AG10803 (cell line): ENCODE measurements at regions not wholly inside any gene's neighbourhood (a gene's known extent, or its start where the extent isn't known, plus 50 kb on each side); places are given as distances from the start of the nearest gene placed in this dataset.
"Not testable (repeated sequence)": the region's sequence is repeated elsewhere in the genome, so short reads cannot be mapped to it uniquely, and the experiment has no call there.

ENCODE experiments used
- DNase-seq: peaks from one replicate; pipeline ENCODE4 v3.0.0; 2010; ENCODE audit warnings: low read depth
- H3K4me3 ChIP-seq: 2 replicates; pipeline ENCODE4 v1.5.1; 2011; ENCODE audit warnings: mild to moderate bottlenecking, low read length, control low read depth
- TF ChIP-seq, protein P1 (sequence below): conservative IDR thresholded peaks from 2 replicates; pipeline ENCODE4 v1.5.1; 2011; ENCODE audit warnings: mild to moderate bottlenecking, low read length, control low read depth, inconsistent platforms

DNA sequence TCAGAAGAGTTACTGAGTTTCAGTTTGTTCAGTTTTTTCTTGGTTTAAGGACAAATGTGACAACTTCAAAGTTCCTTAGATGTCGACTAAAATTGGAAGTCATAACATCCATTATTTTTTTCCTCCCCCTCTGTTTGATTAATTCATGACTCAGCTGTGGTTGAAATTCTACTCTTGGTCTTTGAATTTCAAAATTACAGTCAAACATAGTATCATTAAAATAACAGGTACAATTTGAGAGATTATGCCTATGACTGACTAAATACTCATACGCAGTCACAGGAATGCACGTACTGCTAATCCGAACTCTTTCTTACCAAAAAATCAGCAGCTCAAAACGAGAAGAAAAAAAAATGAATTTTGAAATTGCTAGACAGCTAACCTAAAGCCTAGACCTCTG, 1434.8 kb downstream of the RAPGEF2 start:
- no peak for DNase-seq
- H3K4me3 ChIP-seq = no peak overlapping the region
- TF ChIP-seq, protein P1, sequence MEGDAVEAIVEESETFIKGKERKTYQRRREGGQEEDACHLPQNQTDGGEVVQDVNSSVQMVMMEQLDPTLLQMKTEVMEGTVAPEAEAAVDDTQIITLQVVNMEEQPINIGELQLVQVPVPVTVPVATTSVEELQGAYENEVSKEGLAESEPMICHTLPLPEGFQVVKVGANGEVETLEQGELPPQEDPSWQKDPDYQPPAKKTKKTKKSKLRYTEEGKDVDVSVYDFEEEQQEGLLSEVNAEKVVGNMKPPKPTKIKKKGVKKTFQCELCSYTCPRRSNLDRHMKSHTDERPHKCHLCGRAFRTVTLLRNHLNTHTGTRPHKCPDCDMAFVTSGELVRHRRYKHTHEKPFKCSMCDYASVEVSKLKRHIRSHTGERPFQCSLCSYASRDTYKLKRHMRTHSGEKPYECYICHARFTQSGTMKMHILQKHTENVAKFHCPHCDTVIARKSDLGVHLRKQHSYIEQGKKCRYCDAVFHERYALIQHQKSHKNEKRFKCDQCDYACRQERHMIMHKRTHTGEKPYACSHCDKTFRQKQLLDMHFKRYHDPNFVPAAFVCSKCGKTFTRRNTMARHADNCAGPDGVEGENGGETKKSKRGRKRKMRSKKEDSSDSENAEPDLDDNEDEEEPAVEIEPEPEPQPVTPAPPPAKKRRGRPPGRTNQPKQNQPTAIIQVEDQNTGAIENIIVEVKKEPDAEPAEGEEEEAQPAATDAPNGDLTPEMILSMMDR = no peak

DNA sequence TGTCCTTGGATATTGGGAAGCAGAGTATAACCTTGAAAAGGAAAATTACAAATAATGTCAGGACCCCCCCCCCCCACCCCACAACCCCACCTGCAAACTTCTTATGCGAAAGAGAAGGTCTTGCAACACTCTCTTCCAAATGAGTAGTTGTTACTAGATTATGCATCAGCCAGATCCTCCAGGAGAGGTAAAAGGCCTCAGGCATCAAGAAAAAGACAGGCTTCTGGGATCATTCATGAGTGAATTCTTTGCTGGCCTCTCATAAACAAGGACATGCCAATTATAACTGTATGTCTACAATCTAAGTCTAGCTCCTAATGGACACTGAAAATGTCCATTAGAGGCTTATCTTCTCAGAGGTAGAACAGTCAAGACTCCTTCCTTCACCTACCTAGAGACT, 1443.3 kb downstream of the RAPGEF2 start:
- TF ChIP-seq, protein P1 = no peak
- no peak for DNase-seq
- no peak overlapping the region for H3K4me3 ChIP-seq

DNA sequence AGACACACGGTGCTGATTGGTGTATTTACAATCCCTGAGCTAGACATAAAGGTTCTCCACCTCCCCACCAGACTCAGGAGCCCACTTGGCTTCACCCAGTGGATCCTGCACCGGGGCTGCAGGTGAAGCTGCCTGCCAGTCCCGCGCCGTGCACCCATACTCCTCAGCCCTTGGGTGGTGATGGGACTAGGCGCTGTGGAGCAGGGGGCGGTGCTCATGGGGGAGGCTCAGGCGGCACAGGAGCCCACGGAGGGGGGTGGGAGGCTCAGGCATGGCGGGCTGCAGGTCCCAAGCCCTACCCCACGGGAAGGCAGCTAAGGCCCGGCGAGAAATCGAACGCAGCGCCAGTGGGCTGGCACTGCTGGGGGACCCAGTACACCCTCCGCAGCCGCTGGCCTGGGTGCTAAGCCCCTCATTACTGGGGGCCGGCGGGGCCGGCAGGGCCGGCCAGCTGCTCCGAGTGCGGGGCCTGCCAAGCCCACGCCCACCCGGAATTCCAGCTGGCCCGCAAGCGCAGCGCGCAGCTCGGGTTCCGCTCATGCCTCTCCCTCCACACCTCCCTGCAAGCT, 1447.2 kb downstream of the RAPGEF2 start:
- not testable (repeated sequence) for DNase-seq, H3K4me3 ChIP-seq

DNA sequence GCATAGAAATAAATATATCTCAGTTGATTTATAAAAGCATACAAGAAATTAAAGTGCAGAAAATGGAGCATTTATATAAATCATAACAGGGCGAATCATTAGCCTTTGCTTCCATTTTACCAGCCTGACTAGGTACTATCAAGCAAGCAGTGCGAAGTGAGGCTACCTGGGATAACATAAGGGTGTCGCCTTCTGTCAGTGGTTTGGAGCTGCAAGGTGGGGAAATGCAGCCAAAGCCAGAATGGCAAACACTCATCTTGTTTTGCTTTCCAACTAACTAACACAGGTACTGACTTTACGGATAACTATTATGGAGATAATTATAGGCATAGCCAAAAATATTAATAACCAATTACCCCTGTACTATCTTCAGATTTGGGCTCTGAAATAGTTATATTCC, 1459.8 kb downstream of the RAPGEF2 start:
- TF ChIP-seq, protein P1 = no peak
- no peak for DNase-seq
- no peak overlapping the region for H3K4me3 ChIP-seq

DNA sequence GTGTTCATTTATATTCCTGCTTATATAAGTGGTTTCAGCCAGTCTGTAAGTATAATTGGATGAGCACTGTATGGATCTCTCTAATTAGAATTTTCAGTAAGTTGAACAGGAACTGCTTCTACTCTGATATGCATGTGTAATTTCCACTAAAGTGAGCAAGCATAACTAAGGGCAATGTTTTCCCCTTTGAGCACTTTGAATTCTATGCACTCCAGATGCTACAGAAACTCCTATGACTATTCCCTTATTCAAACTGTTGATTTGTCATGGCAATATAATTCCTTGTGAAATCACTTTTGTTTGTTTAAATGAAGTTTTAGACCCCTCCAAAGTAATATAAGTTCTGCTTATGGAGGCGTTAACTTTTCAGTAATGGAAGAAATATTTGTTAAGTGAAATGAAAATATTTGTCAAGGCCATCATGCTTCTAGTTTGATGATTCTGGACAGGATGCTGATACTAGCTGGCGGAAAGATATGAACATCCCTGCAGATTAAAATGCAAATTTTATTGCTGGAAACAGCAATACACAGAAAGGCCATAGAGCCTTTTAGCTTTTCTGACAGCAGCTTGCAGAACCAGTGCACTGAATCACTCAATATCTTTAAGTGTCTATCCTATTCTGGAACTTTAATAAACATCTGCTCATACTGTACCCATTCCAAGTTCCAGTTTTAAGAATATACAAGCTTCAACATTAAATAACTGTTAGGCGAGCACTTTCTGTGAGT, 1460.8 kb downstream of the RAPGEF2 start:
- DNase-seq = no peak
- TF ChIP-seq, protein P1 = no peak
- no peak overlapping the region for H3K4me3 ChIP-seq

DNA sequence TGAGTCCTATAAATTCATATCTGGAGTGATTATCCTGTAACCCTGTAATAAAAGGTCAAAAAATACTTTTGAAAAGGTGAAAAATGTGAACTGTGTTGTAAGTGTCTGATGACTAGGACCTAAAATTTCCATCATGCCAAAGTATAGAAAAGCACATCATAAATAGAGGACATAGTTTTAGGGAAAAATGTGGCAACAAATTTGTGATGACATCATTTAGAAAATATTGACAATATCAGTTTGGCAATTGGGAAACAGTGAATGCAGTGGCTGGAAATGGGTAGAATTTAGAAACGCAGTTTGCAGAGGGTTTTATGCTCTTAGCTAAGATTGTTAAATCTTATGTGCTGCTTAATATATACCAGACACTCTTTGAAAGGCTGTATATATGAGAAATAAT, 1464.8 kb downstream of the RAPGEF2 start:
- no peak overlapping the region for H3K4me3 ChIP-seq
- DNase-seq = no peak
- TF ChIP-seq, protein P1 = no peak

DNA sequence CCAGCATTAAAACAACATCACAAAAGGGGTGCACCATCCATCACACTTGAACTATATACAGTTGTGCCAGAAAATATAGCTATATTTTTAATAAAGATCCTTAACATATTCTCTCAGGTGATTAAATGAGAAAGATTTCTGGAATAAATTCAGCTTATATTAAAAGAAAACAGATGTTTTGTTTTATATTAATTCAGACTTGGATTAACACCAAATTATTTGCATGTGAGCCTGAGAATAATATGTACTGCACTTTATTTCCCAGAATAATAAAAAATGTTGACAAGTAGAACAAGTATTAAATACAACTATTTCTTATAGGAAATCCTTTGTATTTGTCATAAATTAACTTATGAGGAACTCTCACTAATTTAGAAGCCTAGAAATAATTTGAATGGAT, 1467.4 kb downstream of the RAPGEF2 start:
- TF ChIP-seq, protein P1 = no peak
- no peak for DNase-seq

DNA sequence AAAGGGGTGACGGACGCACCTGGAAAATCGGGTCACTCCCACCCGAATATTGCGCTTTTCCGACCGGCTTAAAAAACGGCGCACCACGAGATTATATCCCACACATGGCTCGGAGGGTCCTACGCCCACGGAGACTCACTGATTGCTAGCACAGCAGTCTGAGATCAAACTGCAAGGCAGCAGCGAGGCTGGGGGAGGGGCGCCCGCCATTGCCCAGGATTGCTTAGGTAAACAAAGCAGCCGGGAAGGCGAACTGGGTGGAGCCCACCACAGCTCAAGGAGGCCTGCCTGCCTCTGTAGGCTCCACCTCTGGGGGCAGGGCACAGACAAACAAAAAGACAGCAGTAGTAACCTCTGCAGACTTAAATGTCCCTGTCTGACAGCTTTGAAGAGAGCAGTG, 1471.4 kb downstream of the RAPGEF2 start:
- not testable (repeated sequence) for H3K4me3 ChIP-seq, DNase-seq

More for the DNA sequence above, 1467.4 kb downstream of the RAPGEF2 start:
- no peak overlapping the region for H3K4me3 ChIP-seq
